Neutrophil (primary cell): ENCODE measurements at regions not wholly inside any gene's neighbourhood (a gene's known extent, or its start where the extent isn't known, plus 50 kb on each side); places are given as distances from the start of the nearest gene placed in this dataset.

Source experiments
- H3K27ac ChIP-seq: fragments of 200-600 bp; sonication (generic); 2 replicates; pipeline ENCODE4 v1.5.1; 2016; ENCODE audit warnings: mild to moderate bottlenecking, moderate library complexity
- H3K27me3 ChIP-seq: fragments of 200-600 bp; sonication (generic); 2 replicates; pipeline ENCODE4 v1.6.0; 2016; ENCODE audit warnings: mild to moderate bottlenecking
- H3K36me3 ChIP-seq: fragments of 200-600 bp; sonication (generic); 2 replicates; pipeline ENCODE4 v1.5.1; 2017
- H3K4me1 ChIP-seq, 2 experiments: fragments of 200-600 bp in 1 of 2; sonication (generic) in 1 of 2; 1 replicate in 1 of 2; 2 replicates in 1 of 2; pipeline versions ENCODE4 v1.5.1 to v1.6.1; 2013 to 2016; ENCODE audit warnings: low read depth in 1 of 2, low read length in 1 of 2, mild to moderate bottlenecking in 1 of 2, moderate library complexity in 1 of 2; ENCODE audit not compliant: control insufficient read depth in 1 of 2, insufficient read depth in 1 of 2
- H3K4me3 ChIP-seq, 2 experiments: fragments of 200-600 bp in 1 of 2; sonication (generic) in 1 of 2; 1 replicate in 1 of 2; 2 replicates in 1 of 2; pipeline ENCODE4 v1.5.1; 2013 to 2016; ENCODE audit warnings: low read depth in 1 of 2, low read length in 1 of 2, mild to moderate bottlenecking in 1 of 2, moderate library complexity in 1 of 2
- H3K9me3 ChIP-seq: fragments of 200-600 bp; sonication (generic); 2 replicates; pipeline ENCODE4 v1.5.1; 2016
- CTCF ChIP-seq: fragments of 200-600 bp; sonication (generic); IDR thresholded peaks from 2 replicates; pipeline ENCODE4 v1.5.1; 2016; ENCODE audit warnings: antibody characterized with exemption

GRCh38 chr1:14106679-14107313, 406.8 kb downstream of the PRDM2 start:
- Histone ChIP-seq H3K27me3 (no peaks in the 10 kb centered on the region), H3K27ac (no peak overlapping the region), H3K4me3 (no peak overlapping the region), H3K36me3 (no peaks in the 10 kb centered on the region), H3K4me1 (no peaks in the 10 kb centered on the region), H3K9me3 (no peaks in the 10 kb centered on the region)
- TF ChIP-seq CTCF, result no peak

GRCh38 chr1:14108356-14109275, 408.6 kb downstream of the PRDM2 start:
- Histone ChIP-seq H3K9me3 (no peaks in the 10 kb centered on the region), H3K27ac (no peak overlapping the region), H3K4me1 (no peaks in the 10 kb centered on the region), H3K36me3 (no peaks in the 10 kb centered on the region), H3K27me3 (peaks cover 2% of the 10 kb centered on the region), H3K4me3 (no peak overlapping the region)
- TF ChIP-seq CTCF, result no peak

GRCh38 chr1:14109276-14109635, 409.3 kb downstream of the PRDM2 start:
- Histone ChIP-seq H3K27ac (no peak overlapping the region), H3K36me3 (no peaks in the 10 kb centered on the region), H3K4me3 (no peak overlapping the region), H3K4me1 (no peaks in the 10 kb centered on the region), H3K9me3 (no peaks in the 10 kb centered on the region), H3K27me3 (peaks cover 8% of the 10 kb centered on the region)
- TF ChIP-seq CTCF, result no peak

GRCh38 chr1:14110040-14110439, 410.1 kb downstream of the PRDM2 start:
- no peaks in the 10 kb centered on the region for H3K4me1 ChIP-seq
- H3K27me3 ChIP-seq, result peaks cover 16% of the 10 kb centered on the region
- TF ChIP-seq CTCF, result no peak
- H3K9me3 ChIP-seq, result no peaks in the 10 kb centered on the region
- H3K4me3 ChIP-seq, result no peak overlapping the region
- H3K36me3 ChIP-seq, result no peaks in the 10 kb centered on the region
- no peak overlapping the region for H3K27ac ChIP-seq

- Histone ChIP-seq H3K36me3 (no peaks in the 10 kb centered on the region), H3K4me1 (no peaks in the 10 kb centered on the region), H3K4me3 (no peak overlapping the region), H3K27ac (no peak overlapping the region), H3K9me3 (no peaks in the 10 kb centered on the region), H3K27me3 (peaks cover 17% of the 10 kb centered on the region)
- TF ChIP-seq CTCF, result no peak
These were observed 411.1 kb downstream of the PRDM2 start for GRCh38 chr1:14111121-14111520.
